ENCODE measurements at regions not wholly inside any gene's neighbourhood (a gene's known extent, or its start where the extent isn't known, plus 50 kb on each side); places are given as distances from the start of the nearest gene placed in this dataset.

- no peaks in the 10 kb centered on the region for H3K4me1 Mint-ChIP-seq (ENCODE audit: low read depth)
- H3K36me3 Mint-ChIP-seq (ENCODE audit: insufficient read depth) = no peaks in the 10 kb centered on the region
- H3K4me3 Mint-ChIP-seq (ENCODE audit: low read depth) = no peak overlapping the region
- TF ChIP-seq CTCF (IDR thresholded peaks at IDR 0.05; ENCODE audit: unreplicated experiment) = no peak
- H3K27ac Mint-ChIP-seq = no peak overlapping the region
- no peaks in the 10 kb centered on the region for H3K27me3 Mint-ChIP-seq
- DNase-seq (ENCODE audit: low spot score, unreplicated experiment) = no peak
- peaks cover 8% of the 10 kb centered on the region for H3K9me3 Mint-ChIP-seq (ENCODE audit: low read depth)
Observed at GRCh38 chr2:51667679-51668078, 635.7 kb upstream of the NRXN1 start.

GRCh38 chr2:51662187-51662586 lies 630.3 kb upstream of the NRXN1 start:
- no peak for DNase-seq (ENCODE audit: low spot score, unreplicated experiment)
- H3K4me3 Mint-ChIP-seq (ENCODE audit: low read depth) = no peak overlapping the region
- no peaks in the 10 kb centered on the region for H3K27me3 Mint-ChIP-seq
- H3K36me3 Mint-ChIP-seq (ENCODE audit: insufficient read depth) = no peaks in the 10 kb centered on the region
- H3K27ac Mint-ChIP-seq = no peak overlapping the region
- peaks cover 11% of the 10 kb centered on the region for H3K9me3 Mint-ChIP-seq (ENCODE audit: low read depth)
- TF ChIP-seq CTCF (IDR thresholded peaks at IDR 0.05; ENCODE audit: unreplicated experiment) = no peak
- peaks cover 6% of the 10 kb centered on the region for H3K4me1 Mint-ChIP-seq (ENCODE audit: low read depth)

- H3K4me3 Mint-ChIP-seq (ENCODE audit: low read depth) = no peak overlapping the region
- TF ChIP-seq CTCF (IDR thresholded peaks at IDR 0.05; ENCODE audit: unreplicated experiment) = no peak
- peaks cover 2% of the 10 kb centered on the region for H3K9me3 Mint-ChIP-seq (ENCODE audit: low read depth)
- H3K4me1 Mint-ChIP-seq (ENCODE audit: low read depth) = peaks cover 6% of the 10 kb centered on the region
- no peaks in the 10 kb centered on the region for H3K36me3 Mint-ChIP-seq (ENCODE audit: insufficient read depth)
- no peaks in the 10 kb centered on the region for H3K27me3 Mint-ChIP-seq
- no peak overlapping the region for H3K27ac Mint-ChIP-seq
- no peak for DNase-seq (ENCODE audit: low spot score, unreplicated experiment)
Observed at GRCh38 chr2:51657849-51658248, 625.9 kb upstream of the NRXN1 start.

- no peak for DNase-seq (ENCODE audit: low spot score, unreplicated experiment)
- no peaks in the 10 kb centered on the region for H3K4me1 Mint-ChIP-seq (ENCODE audit: low read depth)
- H3K9me3 Mint-ChIP-seq (ENCODE audit: low read depth) = no peaks in the 10 kb centered on the region
- TF ChIP-seq CTCF (IDR thresholded peaks at IDR 0.05; ENCODE audit: unreplicated experiment) = no peak
- H3K4me3 Mint-ChIP-seq (ENCODE audit: low read depth) = no peak overlapping the region
- H3K36me3 Mint-ChIP-seq (ENCODE audit: insufficient read depth) = no peaks in the 10 kb centered on the region
- H3K27me3 Mint-ChIP-seq = no peaks in the 10 kb centered on the region
- no peak overlapping the region for H3K27ac Mint-ChIP-seq
Observed at GRCh38 chr2:51650769-51651168, 618.8 kb upstream of the NRXN1 start.

- peak; percentile 25 for TF ChIP-seq CTCF (IDR thresholded peaks at IDR 0.05; ENCODE audit: unreplicated experiment)
- Mint-ChIP-seq H3K4me3 (ENCODE audit: low read depth) (no peak overlapping the region), H3K27ac (no peak overlapping the region), H3K36me3 (ENCODE audit: insufficient read depth) (no peaks in the 10 kb centered on the region), H3K27me3 (no peaks in the 10 kb centered on the region), H3K9me3 (ENCODE audit: low read depth) (no peaks in the 10 kb centered on the region), H3K4me1 (ENCODE audit: low read depth) (no peaks in the 10 kb centered on the region)
- no peak for DNase-seq (ENCODE audit: low spot score, unreplicated experiment)
Observed at GRCh38 chr2:51649366-51649765, 617.4 kb upstream of the NRXN1 start.

All from progenitor cell of endocrine pancreas (in vitro differentiated cells).